Prostate gland (tissue), 2 donors: ENCODE measurements at regions not wholly inside any gene's neighbourhood (a gene's known extent, or its start where the extent isn't known, plus 50 kb on each side); places are given as distances from the start of the nearest gene placed in this dataset.

Source experiments
- POLR2A ChIP-seq: fragments of 450-650 bp; IDR thresholded peaks from one replicate; pipeline ENCODE4 v1.6.1; 2016; ENCODE audit warnings: antibody characterized with exemption, mild to moderate bottlenecking
- TF ChIP-seq, protein P1 (sequence below), 4 experiments: fragments of 200-600 bp in 2 of 4; fragments of 450-650 bp in 2 of 4; sonication (generic) in 2 of 4; IDR thresholded peaks; 1 replicate in 3 of 4; 2 replicates in 1 of 4; pipeline ENCODE4 v1.5.1; 2016 to 2019; ENCODE audit warnings: antibody characterized with exemption in 4 of 4, mild to moderate bottlenecking in 2 of 4, moderate library complexity in 2 of 4

GRCh38 chr10:5311617-5312016 is 53.1 kb upstream of the UCN3 start:
- TF ChIP-seq, protein P1, sequence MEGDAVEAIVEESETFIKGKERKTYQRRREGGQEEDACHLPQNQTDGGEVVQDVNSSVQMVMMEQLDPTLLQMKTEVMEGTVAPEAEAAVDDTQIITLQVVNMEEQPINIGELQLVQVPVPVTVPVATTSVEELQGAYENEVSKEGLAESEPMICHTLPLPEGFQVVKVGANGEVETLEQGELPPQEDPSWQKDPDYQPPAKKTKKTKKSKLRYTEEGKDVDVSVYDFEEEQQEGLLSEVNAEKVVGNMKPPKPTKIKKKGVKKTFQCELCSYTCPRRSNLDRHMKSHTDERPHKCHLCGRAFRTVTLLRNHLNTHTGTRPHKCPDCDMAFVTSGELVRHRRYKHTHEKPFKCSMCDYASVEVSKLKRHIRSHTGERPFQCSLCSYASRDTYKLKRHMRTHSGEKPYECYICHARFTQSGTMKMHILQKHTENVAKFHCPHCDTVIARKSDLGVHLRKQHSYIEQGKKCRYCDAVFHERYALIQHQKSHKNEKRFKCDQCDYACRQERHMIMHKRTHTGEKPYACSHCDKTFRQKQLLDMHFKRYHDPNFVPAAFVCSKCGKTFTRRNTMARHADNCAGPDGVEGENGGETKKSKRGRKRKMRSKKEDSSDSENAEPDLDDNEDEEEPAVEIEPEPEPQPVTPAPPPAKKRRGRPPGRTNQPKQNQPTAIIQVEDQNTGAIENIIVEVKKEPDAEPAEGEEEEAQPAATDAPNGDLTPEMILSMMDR (IDR thresholded peaks at IDR 0.05) = no peak
- no peak for TF ChIP-seq POLR2A
